ENCODE measurements at regions not wholly inside any gene's neighbourhood (a gene's known extent, or its start where the extent isn't known, plus 50 kb on each side); places are given as distances from the start of the nearest gene placed in this dataset.

GRCh38 chr3:177427540-177427939 lies 230.3 kb upstream of the TBL1XR1 start:
- H3K36me3 ChIP-seq (ENCODE audit: insufficient read depth, low read depth, low read length), result no peaks in the 10 kb centered on the region
- no peak overlapping the region for H3K4me3 ChIP-seq (ENCODE audit: low read length)
- H3K9me3 ChIP-seq (ENCODE audit: insufficient read depth, low read depth, low read length), result no peaks in the 10 kb centered on the region
- H3K27ac ChIP-seq (ENCODE audit: low read length), result no peak overlapping the region
- H3K4me1 ChIP-seq (ENCODE audit: insufficient read depth, low read length), result peaks cover 26% of the 10 kb centered on the region; the same call in 1 of the 2 replicates
- no peaks in the 10 kb centered on the region for H3K27me3 ChIP-seq (ENCODE audit: insufficient read depth, low read length)
- H3K9ac ChIP-seq (ENCODE audit: low read depth, low read length), result no peak overlapping the region

GRCh38 chr3:177429079-177429478 lies 231.8 kb upstream of the TBL1XR1 start:
- no peaks in the 10 kb centered on the region for H3K27me3 ChIP-seq (ENCODE audit: insufficient read depth, low read length)
- no peak overlapping the region for H3K27ac ChIP-seq (ENCODE audit: low read length)
- H3K4me3 ChIP-seq (ENCODE audit: low read length), result no peak overlapping the region
- no peaks in the 10 kb centered on the region for H3K36me3 ChIP-seq (ENCODE audit: insufficient read depth, low read depth, low read length)
- H3K9me3 ChIP-seq (ENCODE audit: insufficient read depth, low read depth, low read length), result no peaks in the 10 kb centered on the region
- H3K9ac ChIP-seq (ENCODE audit: low read depth, low read length), result no peak overlapping the region
- H3K4me1 ChIP-seq (ENCODE audit: insufficient read depth, low read length), result peaks cover 26% of the 10 kb centered on the region; the same call in 1 of the 2 replicates

GRCh38 chr3:177429771-177430170 lies 232.5 kb upstream of the TBL1XR1 start:
- Histone ChIP-seq H3K4me3 (ENCODE audit: low read length) (no peak overlapping the region), H3K9me3 (ENCODE audit: insufficient read depth, low read depth, low read length) (no peaks in the 10 kb centered on the region), H3K9ac (ENCODE audit: low read depth, low read length) (no peak overlapping the region), H3K27me3 (ENCODE audit: insufficient read depth, low read length) (no peaks in the 10 kb centered on the region), H3K4me1 (ENCODE audit: insufficient read depth, low read length) (peaks cover 26% of the 10 kb centered on the region; the same call in 1 of the 2 replicates), H3K36me3 (ENCODE audit: insufficient read depth, low read depth, low read length) (no peaks in the 10 kb centered on the region), H3K27ac (ENCODE audit: low read length) (no peak overlapping the region)

- peaks cover 26% of the 10 kb centered on the region; the same call in 1 of the 2 replicates for H3K4me1 ChIP-seq (ENCODE audit: insufficient read depth, low read length)
- no peaks in the 10 kb centered on the region for H3K36me3 ChIP-seq (ENCODE audit: insufficient read depth, low read depth, low read length)
- H3K27me3 ChIP-seq (ENCODE audit: insufficient read depth, low read length), result no peaks in the 10 kb centered on the region
- no peak overlapping the region for H3K27ac ChIP-seq (ENCODE audit: low read length)
- no peak overlapping the region for H3K9ac ChIP-seq (ENCODE audit: low read depth, low read length)
- H3K4me3 ChIP-seq (ENCODE audit: low read length), result no peak overlapping the region
- H3K9me3 ChIP-seq (ENCODE audit: insufficient read depth, low read depth, low read length), result no peaks in the 10 kb centered on the region
These were observed 233.4 kb upstream of the TBL1XR1 start for GRCh38 chr3:177430653-177431052.

- Histone ChIP-seq H3K4me1 (ENCODE audit: insufficient read depth, low read length) (peaks cover 26% of the 10 kb centered on the region; the same call in 1 of the 2 replicates), H3K9me3 (ENCODE audit: insufficient read depth, low read depth, low read length) (no peaks in the 10 kb centered on the region), H3K27ac (ENCODE audit: low read length) (no peak overlapping the region), H3K27me3 (ENCODE audit: insufficient read depth, low read length) (no peaks in the 10 kb centered on the region), H3K4me3 (ENCODE audit: low read length) (no peak overlapping the region), H3K36me3 (ENCODE audit: insufficient read depth, low read depth, low read length) (no peaks in the 10 kb centered on the region), H3K9ac (ENCODE audit: low read depth, low read length) (no peak overlapping the region)
These were observed 234.4 kb upstream of the TBL1XR1 start for GRCh38 chr3:177431525-177432176.

- Histone ChIP-seq H3K4me3 (ENCODE audit: low read length) (no peak overlapping the region), H3K9ac (ENCODE audit: low read depth, low read length) (no peak overlapping the region), H3K9me3 (ENCODE audit: insufficient read depth, low read depth, low read length) (no peaks in the 10 kb centered on the region), H3K36me3 (ENCODE audit: insufficient read depth, low read depth, low read length) (no peaks in the 10 kb centered on the region), H3K4me1 (ENCODE audit: insufficient read depth, low read length) (peaks cover 19% of the 10 kb centered on the region; the same call in 1 of the 2 replicates), H3K27ac (ENCODE audit: low read length) (no peak overlapping the region), H3K27me3 (ENCODE audit: insufficient read depth, low read length) (no peaks in the 10 kb centered on the region)
These were observed 238.0 kb upstream of the TBL1XR1 start for GRCh38 chr3:177435301-177435700.

GRCh38 chr3:177437513-177438337 lies 240.4 kb upstream of the TBL1XR1 start:
- Histone ChIP-seq H3K36me3 (ENCODE audit: insufficient read depth, low read depth, low read length) (no peaks in the 10 kb centered on the region), H3K27ac (ENCODE audit: low read length) (no peak overlapping the region), H3K4me1 (ENCODE audit: insufficient read depth, low read length) (no peaks in the 10 kb centered on the region), H3K27me3 (ENCODE audit: insufficient read depth, low read length) (no peaks in the 10 kb centered on the region), H3K4me3 (ENCODE audit: low read length) (no peak overlapping the region), H3K9ac (ENCODE audit: low read depth, low read length) (no peak overlapping the region), H3K9me3 (ENCODE audit: insufficient read depth, low read depth, low read length) (no peaks in the 10 kb centered on the region)

- Histone ChIP-seq H3K27ac (ENCODE audit: low read length) (no peak overlapping the region), H3K9ac (ENCODE audit: low read depth, low read length) (no peak overlapping the region), H3K27me3 (ENCODE audit: insufficient read depth, low read length) (no peaks in the 10 kb centered on the region), H3K9me3 (ENCODE audit: insufficient read depth, low read depth, low read length) (no peaks in the 10 kb centered on the region), H3K4me1 (ENCODE audit: insufficient read depth, low read length) (no peaks in the 10 kb centered on the region), H3K4me3 (ENCODE audit: low read length) (no peak overlapping the region), H3K36me3 (ENCODE audit: insufficient read depth, low read depth, low read length) (no peaks in the 10 kb centered on the region)
These were observed 241.4 kb upstream of the TBL1XR1 start for GRCh38 chr3:177438596-177439220.

GRCh38 chr3:177439694-177440269 lies 242.5 kb upstream of the TBL1XR1 start:
- Histone ChIP-seq H3K9ac (ENCODE audit: low read depth, low read length) (no peak overlapping the region), H3K27ac (ENCODE audit: low read length) (no peak overlapping the region), H3K9me3 (ENCODE audit: insufficient read depth, low read depth, low read length) (no peaks in the 10 kb centered on the region), H3K4me1 (ENCODE audit: insufficient read depth, low read length) (no peaks in the 10 kb centered on the region), H3K36me3 (ENCODE audit: insufficient read depth, low read depth, low read length) (no peaks in the 10 kb centered on the region), H3K27me3 (ENCODE audit: insufficient read depth, low read length) (no peaks in the 10 kb centered on the region), H3K4me3 (ENCODE audit: low read length) (no peak overlapping the region)

- H3K27me3 ChIP-seq (ENCODE audit: insufficient read depth, low read length), result no peaks in the 10 kb centered on the region
- no peak overlapping the region for H3K27ac ChIP-seq (ENCODE audit: low read length)
- H3K36me3 ChIP-seq (ENCODE audit: insufficient read depth, low read depth, low read length), result no peaks in the 10 kb centered on the region
These were observed 243.3 kb upstream of the TBL1XR1 start for GRCh38 chr3:177440456-177441104.

GRCh38 chr3:177441276-177441812 lies 244.1 kb upstream of the TBL1XR1 start:
- no peak overlapping the region for H3K9ac ChIP-seq (ENCODE audit: low read depth, low read length)
- H3K27ac ChIP-seq (ENCODE audit: low read length), result no peak overlapping the region
- no peaks in the 10 kb centered on the region for H3K27me3 ChIP-seq (ENCODE audit: insufficient read depth, low read length)

More at GRCh38 chr3:177440456-177441104, 243.3 kb upstream of the TBL1XR1 start:
- no peak overlapping the region for H3K9ac ChIP-seq (ENCODE audit: low read depth, low read length)
- no peak overlapping the region for H3K4me3 ChIP-seq (ENCODE audit: low read length)
- H3K4me1 ChIP-seq (ENCODE audit: insufficient read depth, low read length), result no peaks in the 10 kb centered on the region
- no peaks in the 10 kb centered on the region for H3K9me3 ChIP-seq (ENCODE audit: insufficient read depth, low read depth, low read length)

More at GRCh38 chr3:177441276-177441812, 244.1 kb upstream of the TBL1XR1 start:
- H3K9me3 ChIP-seq (ENCODE audit: insufficient read depth, low read depth, low read length), result no peaks in the 10 kb centered on the region
- no peaks in the 10 kb centered on the region for H3K4me1 ChIP-seq (ENCODE audit: insufficient read depth, low read length)
- H3K36me3 ChIP-seq (ENCODE audit: insufficient read depth, low read depth, low read length), result no peaks in the 10 kb centered on the region
- no peak overlapping the region for H3K4me3 ChIP-seq (ENCODE audit: low read length)
